ENCODE measurements at regions not wholly inside any gene's neighbourhood (a gene's known extent, or its start where the extent isn't known, plus 50 kb on each side); places are given as distances from the start of the nearest gene placed in this dataset.

- Histone ChIP-seq H2AFZ (ENCODE audit: low read depth, low read length) (no peak overlapping the region), H3K79me2 (ENCODE audit: insufficient read depth, low read length) (no peaks in the 10 kb centered on the region), H3K27me3 (ENCODE audit: insufficient read depth, low read length, poor library complexity) (no peaks in the 10 kb centered on the region), H3K4me2 (ENCODE audit: insufficient read depth, low read length) (no peak overlapping the region), H3K36me3 (ENCODE audit: insufficient read depth, low read length) (no peaks in the 10 kb centered on the region), H3K4me1 (ENCODE audit: insufficient read depth, low read length) (no peaks in the 10 kb centered on the region), H4K20me1 (ENCODE audit: insufficient read depth, low read length) (no peaks in the 10 kb centered on the region), H3K9ac (ENCODE audit: low read depth, low read length) (no peak overlapping the region), H3K4me3 (ENCODE audit: low read depth in 1 of 2, low read length in 2 of 2) (no peak overlapping the region), H3K9me3 (ENCODE audit: insufficient read depth, low read length, severe bottlenecking) (peaks cover 2% of the 10 kb centered on the region), H3K27ac (ENCODE audit: low read length) (no peak overlapping the region)
- DNase-seq (no peak), ATAC-seq (ENCODE audit: insufficient read depth, low read depth) (no peak)
- TF ChIP-seq EZH2 (IDR thresholded peaks at IDR 0.05; ENCODE audit: borderline replicate concordance, low read depth, low read length, severe bottlenecking) = no peak
- TF ChIP-seq CTCF (IDR thresholded peaks at IDR 0.05; ENCODE audit: borderline replicate concordance, extremely low read depth, low read length, poor library complexity, severe bottlenecking) = no peak
These were observed 1417.0 kb downstream of the EFNB2 start for GRCh38 chr13:105118426-105118985.

DNA sequence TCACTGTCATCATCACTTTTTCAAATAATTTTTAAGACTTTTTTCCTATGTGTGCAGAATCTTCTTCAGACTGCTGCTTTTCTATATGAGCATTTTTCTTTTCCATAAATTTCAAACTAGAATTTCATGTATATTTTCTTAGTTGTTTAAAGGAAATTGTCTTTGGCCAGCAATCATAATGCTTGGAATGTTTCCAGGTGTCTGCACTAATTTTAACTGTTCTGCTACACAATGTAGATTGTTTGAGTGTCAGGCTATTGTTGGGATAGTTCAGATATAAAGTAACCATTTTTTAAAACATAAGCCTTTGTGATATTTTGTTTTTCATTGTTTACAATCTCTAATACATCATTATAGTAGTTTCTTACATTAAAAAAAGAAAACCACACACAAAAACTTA is 1418.5 kb downstream of the EFNB2 start:
- no peaks in the 10 kb centered on the region for H4K20me1 ChIP-seq (ENCODE audit: insufficient read depth, low read length)
- no peaks in the 10 kb centered on the region for H3K36me3 ChIP-seq (ENCODE audit: insufficient read depth, low read length)
- H3K4me3 ChIP-seq (ENCODE audit: low read depth in 1 of 2, low read length in 2 of 2) = no peak overlapping the region
- no peaks in the 10 kb centered on the region for H3K79me2 ChIP-seq (ENCODE audit: insufficient read depth, low read length)
- H3K27ac ChIP-seq (ENCODE audit: low read length) = no peak overlapping the region
- H3K4me1 ChIP-seq (ENCODE audit: insufficient read depth, low read length) = no peaks in the 10 kb centered on the region
- peaks cover 2% of the 10 kb centered on the region for H3K9me3 ChIP-seq (ENCODE audit: insufficient read depth, low read length, severe bottlenecking)
- ATAC-seq (ENCODE audit: insufficient read depth, low read depth) (no peak), DNase-seq (no peak)
- H3K27me3 ChIP-seq (ENCODE audit: insufficient read depth, low read length, poor library complexity) = no peaks in the 10 kb centered on the region
- H2AFZ ChIP-seq (ENCODE audit: low read depth, low read length) = no peak overlapping the region
- H3K9ac ChIP-seq (ENCODE audit: low read depth, low read length) = no peak overlapping the region
- no peak for TF ChIP-seq EZH2 (IDR thresholded peaks at IDR 0.05; ENCODE audit: borderline replicate concordance, low read depth, low read length, severe bottlenecking)
- TF ChIP-seq CTCF (IDR thresholded peaks at IDR 0.05; ENCODE audit: borderline replicate concordance, extremely low read depth, low read length, poor library complexity, severe bottlenecking) = no peak
- no peak overlapping the region for H3K4me2 ChIP-seq (ENCODE audit: insufficient read depth, low read length)

GRCh38 chr13:105112561-105112960 is 1422.9 kb downstream of the EFNB2 start:
- Histone ChIP-seq H3K79me2 (ENCODE audit: insufficient read depth, low read length) (no peaks in the 10 kb centered on the region), H3K9me3 (ENCODE audit: insufficient read depth, low read length, severe bottlenecking) (peaks cover 2% of the 10 kb centered on the region), H3K36me3 (ENCODE audit: insufficient read depth, low read length) (no peaks in the 10 kb centered on the region), H3K4me3 (ENCODE audit: low read depth in 1 of 2, low read length in 2 of 2) (no peak overlapping the region), H3K4me1 (ENCODE audit: insufficient read depth, low read length) (no peaks in the 10 kb centered on the region), H2AFZ (ENCODE audit: low read depth, low read length) (no peak overlapping the region), H3K4me2 (ENCODE audit: insufficient read depth, low read length) (no peak overlapping the region), H3K27ac (ENCODE audit: low read length) (no peak overlapping the region), H3K9ac (ENCODE audit: low read depth, low read length) (no peak overlapping the region), H4K20me1 (ENCODE audit: insufficient read depth, low read length) (no peaks in the 10 kb centered on the region), H3K27me3 (ENCODE audit: insufficient read depth, low read length, poor library complexity) (no peaks in the 10 kb centered on the region)
- no peak for TF ChIP-seq EZH2 (IDR thresholded peaks at IDR 0.05; ENCODE audit: borderline replicate concordance, low read depth, low read length, severe bottlenecking)
- TF ChIP-seq CTCF (IDR thresholded peaks at IDR 0.05; ENCODE audit: borderline replicate concordance, extremely low read depth, low read length, poor library complexity, severe bottlenecking) = no peak
- ATAC-seq (ENCODE audit: insufficient read depth, low read depth) (no peak), DNase-seq (no peak)

- no peak overlapping the region for H3K9ac ChIP-seq (ENCODE audit: low read depth, low read length)
- no peak overlapping the region for H3K4me3 ChIP-seq (ENCODE audit: low read depth in 1 of 2, low read length in 2 of 2)
- no peak for DNase-seq
- ATAC-seq (ENCODE audit: insufficient read depth, low read depth) = no peak
- no peak overlapping the region for H3K27ac ChIP-seq (ENCODE audit: low read length)
- H3K4me2 ChIP-seq (ENCODE audit: insufficient read depth, low read length) = no peak overlapping the region
- no peak overlapping the region for H2AFZ ChIP-seq (ENCODE audit: low read depth, low read length)
- no peaks in the 10 kb centered on the region for H3K4me1 ChIP-seq (ENCODE audit: insufficient read depth, low read length)
- H3K79me2 ChIP-seq (ENCODE audit: insufficient read depth, low read length) = no peaks in the 10 kb centered on the region
- no peak for TF ChIP-seq CTCF (IDR thresholded peaks at IDR 0.05; ENCODE audit: borderline replicate concordance, extremely low read depth, low read length, poor library complexity, severe bottlenecking)
- TF ChIP-seq EZH2 (IDR thresholded peaks at IDR 0.05; ENCODE audit: borderline replicate concordance, low read depth, low read length, severe bottlenecking) = no peak
- H4K20me1 ChIP-seq (ENCODE audit: insufficient read depth, low read length) = no peaks in the 10 kb centered on the region
- no peaks in the 10 kb centered on the region for H3K27me3 ChIP-seq (ENCODE audit: insufficient read depth, low read length, poor library complexity)
- H3K9me3 ChIP-seq (ENCODE audit: insufficient read depth, low read length, severe bottlenecking) = no peaks in the 10 kb centered on the region
- no peaks in the 10 kb centered on the region for H3K36me3 ChIP-seq (ENCODE audit: insufficient read depth, low read length)
These were observed 1427.7 kb downstream of the EFNB2 start for GRCh38 chr13:105107781-105108180.
